ENCODE measurements at regions not wholly inside any gene's neighbourhood (a gene's known extent, or its start where the extent isn't known, plus 50 kb on each side); places are given as distances from the start of the nearest gene placed in this dataset.

GRCh38 chr9:7336356-7337065, 463.1 kb downstream of the DMAC1 start:
- H3K27ac ChIP-seq (ENCODE audit: low read depth, low read length, poor library complexity, severe bottlenecking) = no peak overlapping the region
- H3K9me3 ChIP-seq (ENCODE audit: low read length) = no peaks in the 10 kb centered on the region
- no peak for DNase-seq (ENCODE audit: low spot score)
- no peaks in the 10 kb centered on the region; the same call in 1 of the 2 replicates for H3K9me2 ChIP-seq (ENCODE audit: insufficient read depth, low read length)
- no peaks in the 10 kb centered on the region for H4K20me1 ChIP-seq (ENCODE audit: insufficient read depth, low read length)
- no peak overlapping the region for H3K4me3 ChIP-seq (ENCODE audit: low read depth, low read length, poor library complexity, severe bottlenecking)
- H3K4me2 ChIP-seq (ENCODE audit: low read length) = no peak overlapping the region
- H3K4me1 ChIP-seq (ENCODE audit: insufficient read depth, low read length, poor library complexity, severe bottlenecking) = no peaks in the 10 kb centered on the region
- BruUV-seq (replicated peaks) = no TSS peak
- no peak overlapping the region for H2AFZ ChIP-seq (ENCODE audit: low read length)
- TF ChIP-seq EZH2phosphoT487 (IDR thresholded peaks at IDR 0.05; ENCODE audit: borderline replicate concordance, low read depth, low read length) (no peak), CTCF (conservative IDR thresholded peaks at IDR 0.05; ENCODE audit: low read length) (no peak)
- intact Hi-C loops (cut with micrococcal nuclease; ENCODE audit: unreplicated experiment) = no loop called here
- ChIA-PET CTCF (ENCODE audit: unreplicated experiment) (no interaction called here), POLR2A (interaction anchor here (0.6 kb wide), 2 partner anchors 10 to 1220 kb away, joined by 3 to 4 read pairs; no protein-coding TSS in a partner anchor)
- no peaks in the 10 kb centered on the region for H3K79me2 ChIP-seq (ENCODE audit: insufficient read depth, low read depth, low read length)
- no peaks in the 10 kb centered on the region for H3K36me3 ChIP-seq (ENCODE audit: insufficient read depth, low read length)

GRCh38 chr9:7333719-7334118, 465.9 kb downstream of the DMAC1 start:
- intact Hi-C loops (cut with micrococcal nuclease; ENCODE audit: unreplicated experiment) = no loop called here
- CTCF ChIA-PET (ENCODE audit: unreplicated experiment) = no interaction called here

More at GRCh38 chr9:7333719-7334118, 465.9 kb downstream of the DMAC1 start:
- POLR2A ChIA-PET = no interaction called here
- TF ChIP-seq EZH2phosphoT487 (IDR thresholded peaks at IDR 0.05; ENCODE audit: borderline replicate concordance, low read depth, low read length) = no peak
- no peak for TF ChIP-seq CTCF (conservative IDR thresholded peaks at IDR 0.05; ENCODE audit: low read length)
- no peak overlapping the region for H3K27ac ChIP-seq (ENCODE audit: low read depth, low read length, poor library complexity, severe bottlenecking)
- H3K36me3 ChIP-seq (ENCODE audit: insufficient read depth, low read length) = no peaks in the 10 kb centered on the region
- no peaks in the 10 kb centered on the region for H3K4me1 ChIP-seq (ENCODE audit: insufficient read depth, low read length, poor library complexity, severe bottlenecking)
- H4K20me1 ChIP-seq (ENCODE audit: insufficient read depth, low read length) = no peaks in the 10 kb centered on the region
- BruUV-seq (replicated peaks) = no TSS peak
- H3K4me2 ChIP-seq (ENCODE audit: low read length) = no peak overlapping the region
- no peaks in the 10 kb centered on the region for H3K79me2 ChIP-seq (ENCODE audit: insufficient read depth, low read depth, low read length)
- no peak overlapping the region for H2AFZ ChIP-seq (ENCODE audit: low read length)
- no peak overlapping the region for H3K4me3 ChIP-seq (ENCODE audit: low read depth, low read length, poor library complexity, severe bottlenecking)
- no peaks in the 10 kb centered on the region for H3K9me3 ChIP-seq (ENCODE audit: low read length)
- H3K9me2 ChIP-seq (ENCODE audit: insufficient read depth, low read length) = no peaks in the 10 kb centered on the region; the same call in 1 of the 2 replicates
- no peak for DNase-seq (ENCODE audit: low spot score)
